HG02852 (cell line): ENCODE measurements at regions not wholly inside any gene's neighbourhood (a gene's known extent, or its start where the extent isn't known, plus 50 kb on each side); places are given as distances from the start of the nearest gene placed in this dataset.
"Not testable (repeated sequence)": the region's sequence is repeated elsewhere in the genome, so short reads cannot be mapped to it uniquely, and the experiment has no call there.

Experiments used
- ATAC-seq: cut with Tn5 transposase; IDR thresholded peaks from one replicate; pipeline ENCODE4 v1.9.1; 2021; ENCODE audit warnings: mild to moderate bottlenecking, moderate library complexity; ENCODE audit not compliant: unreplicated experiment

- no peak for ATAC-seq
Measured at GRCh38 chr6:834190-834589, 141.3 kb upstream of the EXOC2 start.

- not testable (repeated sequence) for ATAC-seq
Measured at GRCh38 chr6:832804-833203, 139.9 kb upstream of the EXOC2 start.

GRCh38 chr6:830667-831327 is 137.9 kb upstream of the EXOC2 start:
- no peak for ATAC-seq

- no peak for ATAC-seq
Measured at GRCh38 chr6:829656-830055, 136.7 kb upstream of the EXOC2 start.

GRCh38 chr6:827431-827830 is 134.5 kb upstream of the EXOC2 start:
- ATAC-seq: no peak

DNA sequence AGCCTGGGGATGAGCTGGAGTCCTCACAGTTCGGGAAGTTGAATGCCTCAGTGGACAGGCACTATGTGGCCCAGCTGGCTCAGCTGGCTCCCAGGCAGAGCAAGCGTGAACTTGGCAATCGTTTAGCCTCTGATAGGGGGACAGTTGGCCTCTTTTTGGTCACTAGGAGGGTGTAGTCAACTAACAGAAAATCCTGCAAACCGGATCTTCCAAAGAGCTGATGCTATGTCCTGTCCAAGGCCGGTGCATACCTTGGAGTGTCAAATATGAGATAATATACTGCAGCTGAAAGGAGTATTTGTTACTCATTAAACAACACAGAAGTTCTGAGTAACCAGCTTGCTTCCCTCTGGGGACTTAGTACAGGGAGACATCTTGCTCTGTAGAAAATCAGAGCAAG is 126.2 kb upstream of the EXOC2 start:
- no peak for ATAC-seq

GRCh38 chr6:818196-818595 is 125.3 kb upstream of the EXOC2 start:
- no peak for ATAC-seq

- ATAC-seq: no peak
Measured at GRCh38 chr6:816510-817084, 123.7 kb upstream of the EXOC2 start.

DNA sequence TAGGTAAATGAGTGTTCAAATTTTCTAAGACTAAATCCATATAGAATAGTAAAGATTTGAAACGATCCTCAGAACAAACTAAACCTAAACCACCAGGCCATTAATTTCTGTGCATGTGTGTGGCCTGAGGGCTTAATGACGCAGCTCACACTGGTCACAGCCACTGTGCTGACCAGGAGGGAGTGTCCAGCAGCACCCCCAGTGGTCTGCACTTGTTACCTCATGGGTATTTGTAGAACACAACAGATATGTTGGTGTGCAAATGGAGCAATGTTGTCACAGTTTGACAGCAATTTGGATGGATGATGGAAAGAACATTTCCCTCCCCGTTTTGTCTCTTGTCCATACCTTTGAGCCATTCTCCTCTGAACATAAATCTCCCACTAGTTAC is 122.4 kb upstream of the EXOC2 start:
- ATAC-seq: no peak

DNA sequence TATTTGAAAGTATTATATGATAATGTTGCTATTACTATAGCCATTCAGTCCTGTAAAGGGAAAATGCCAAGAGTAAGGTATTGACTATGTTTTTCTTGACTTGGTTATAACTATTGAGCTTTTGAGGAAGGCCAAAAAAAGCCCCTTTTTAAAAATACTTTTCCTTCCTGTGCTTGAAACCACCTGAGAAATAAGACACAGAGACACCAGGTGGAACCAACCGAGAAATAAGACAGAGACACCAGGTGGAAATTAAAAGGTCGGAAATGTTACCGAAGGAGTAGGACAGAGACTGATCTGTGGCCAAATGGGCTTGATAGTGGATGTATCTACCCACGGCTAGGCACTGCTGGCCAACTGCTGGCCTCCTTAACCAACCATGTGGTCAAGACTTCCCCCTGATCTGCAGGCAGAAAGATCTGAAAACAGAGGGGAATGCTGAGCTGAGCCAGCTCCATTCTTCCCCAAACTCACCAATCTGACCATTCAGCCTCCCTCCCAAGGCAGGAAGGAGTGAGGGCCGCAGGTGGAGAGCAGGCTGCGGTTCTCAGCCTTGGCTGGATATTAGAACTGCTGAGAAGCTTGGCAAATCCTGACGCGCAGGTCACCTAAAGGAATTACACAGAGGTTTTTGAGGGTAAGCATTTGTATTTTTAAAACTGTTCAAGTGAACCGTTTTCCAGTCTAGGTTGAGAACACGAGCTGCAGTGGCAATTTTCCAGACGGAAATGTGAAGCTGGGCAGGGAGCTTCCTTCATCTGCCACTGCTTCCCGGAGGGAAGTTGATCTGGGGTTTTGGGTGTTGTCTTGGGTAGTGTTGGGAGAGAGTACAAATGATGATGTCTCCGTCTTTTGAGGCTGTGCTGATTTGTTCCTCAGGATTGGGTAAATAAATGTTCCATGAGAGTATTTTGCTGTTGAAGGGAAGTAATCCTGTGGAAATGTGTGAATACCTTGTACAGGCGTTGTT is 121.7 kb upstream of the EXOC2 start:
- no peak for ATAC-seq

GRCh38 chr6:811831-812230 is 118.9 kb upstream of the EXOC2 start:
- no peak for ATAC-seq

DNA sequence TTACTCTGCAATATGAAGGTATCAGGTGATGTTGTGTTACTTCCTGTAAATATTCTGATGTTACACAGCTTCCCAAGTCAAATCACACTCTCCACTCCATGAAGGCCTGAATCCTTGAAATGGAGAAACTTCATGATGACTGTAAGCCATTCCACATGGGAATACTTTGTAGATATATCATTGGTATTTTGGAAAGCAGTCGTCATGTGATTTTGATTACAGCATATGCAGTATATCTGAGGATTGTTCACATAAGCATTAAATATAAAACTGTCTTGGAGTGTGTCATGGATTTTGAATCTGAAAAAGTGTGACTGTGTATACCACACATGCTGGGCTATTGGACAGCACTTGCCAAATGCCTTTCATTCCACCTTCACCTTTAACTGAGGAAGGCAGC is 118.3 kb upstream of the EXOC2 start:
- ATAC-seq: no peak

DNA sequence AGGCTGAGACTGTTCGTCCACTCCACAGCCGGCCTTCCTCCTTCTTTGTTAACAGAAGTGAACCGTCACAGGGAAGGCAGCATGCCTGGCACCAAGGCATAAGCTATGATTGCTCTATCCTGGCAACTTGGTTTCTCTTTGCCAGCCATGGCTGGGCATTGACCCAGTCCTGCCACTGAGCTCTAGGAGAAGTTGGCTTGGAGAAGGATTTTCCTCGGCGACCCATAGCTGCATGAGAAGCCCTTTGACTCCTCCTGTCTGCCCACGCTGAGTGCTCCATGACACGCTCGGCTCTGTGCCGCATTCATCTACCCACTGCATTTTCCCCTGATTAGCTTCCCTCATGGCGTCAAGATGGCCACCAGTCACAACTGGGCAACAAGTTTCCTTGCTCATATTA is 111.8 kb upstream of the EXOC2 start:
- ATAC-seq: no peak

DNA sequence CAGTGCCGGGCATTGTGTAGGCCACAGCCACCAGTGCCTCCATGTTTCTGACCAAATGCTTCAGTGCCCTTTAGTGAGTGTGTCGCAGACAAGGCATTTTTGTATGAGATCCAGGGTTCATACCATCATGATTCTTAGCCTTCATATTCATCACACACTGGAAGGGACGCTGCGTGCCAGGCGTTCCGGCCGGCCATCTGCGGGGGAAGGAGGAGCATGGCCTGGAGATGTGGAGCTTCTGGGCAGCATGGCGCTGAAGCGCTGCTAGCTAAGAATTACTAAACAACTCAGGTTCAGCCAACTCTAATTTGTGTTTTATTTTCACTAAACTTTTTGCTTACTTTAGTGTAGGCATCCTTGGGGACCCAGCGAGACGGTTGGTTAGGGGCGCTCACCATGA is 111.4 kb upstream of the EXOC2 start:
- ATAC-seq: no peak

DNA sequence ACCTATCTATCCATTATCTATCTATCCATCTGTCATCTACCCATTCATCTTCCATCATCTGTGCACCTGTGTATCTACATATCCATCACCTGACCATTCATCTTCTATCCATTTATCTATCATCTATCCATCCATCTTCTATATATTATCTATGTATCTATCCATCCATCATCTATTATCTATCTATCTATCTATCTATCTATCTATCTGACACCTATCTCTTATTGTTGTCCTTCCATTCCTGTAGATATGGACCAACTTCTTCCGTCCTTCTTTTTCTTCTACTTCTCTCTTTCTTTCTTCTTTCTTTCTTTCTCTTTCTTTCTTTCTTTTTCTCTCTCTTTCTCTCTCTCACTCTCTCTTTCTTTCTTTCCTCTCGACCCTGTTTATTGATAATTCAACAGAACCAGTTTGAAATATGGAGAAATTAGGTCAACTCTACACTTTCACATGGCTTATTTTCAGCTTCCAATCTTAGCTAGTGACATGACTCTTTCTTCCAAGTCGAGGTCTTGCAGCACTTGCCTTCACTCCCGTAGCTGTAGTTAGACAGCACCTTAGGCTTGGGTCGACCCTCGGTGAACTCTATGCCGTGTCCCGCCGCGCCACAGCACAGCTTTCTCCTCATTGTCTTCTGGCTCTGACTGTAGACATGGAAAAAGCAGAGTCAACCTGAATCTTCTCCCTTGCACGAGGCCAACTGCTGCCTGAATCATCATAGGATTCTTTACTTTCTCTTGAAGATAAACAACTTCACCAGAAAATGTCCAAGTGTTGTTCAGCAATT is 110.4 kb upstream of the EXOC2 start:
- no peak for ATAC-seq

- no peak for ATAC-seq
Measured at GRCh38 chr6:802701-803100, 109.8 kb upstream of the EXOC2 start.

DNA sequence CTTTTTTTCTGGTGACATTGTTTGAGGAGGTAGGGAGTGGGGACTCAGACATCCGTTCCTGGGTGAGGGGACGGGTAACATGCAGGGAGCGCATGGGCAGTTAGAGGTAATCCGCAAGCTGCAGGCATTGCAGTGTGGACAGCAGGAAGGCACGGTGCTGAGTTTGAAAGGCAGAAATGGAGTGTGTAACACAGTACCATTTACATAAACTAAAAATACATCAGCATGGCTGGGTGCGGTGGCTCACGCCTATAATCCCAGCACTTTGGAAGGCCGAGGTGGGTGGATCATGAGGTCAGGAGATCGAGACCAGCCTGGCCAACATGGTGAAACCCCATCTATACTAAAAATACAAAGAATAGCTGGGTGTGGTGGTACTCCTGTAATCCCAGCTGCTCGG is 109.3 kb upstream of the EXOC2 start:
- ATAC-seq: not testable (repeated sequence)

- ATAC-seq: no peak
Measured at GRCh38 chr6:799769-800168, 106.8 kb upstream of the EXOC2 start.

GRCh38 chr6:797479-798077 is 104.6 kb upstream of the EXOC2 start:
- ATAC-seq: no peak

DNA sequence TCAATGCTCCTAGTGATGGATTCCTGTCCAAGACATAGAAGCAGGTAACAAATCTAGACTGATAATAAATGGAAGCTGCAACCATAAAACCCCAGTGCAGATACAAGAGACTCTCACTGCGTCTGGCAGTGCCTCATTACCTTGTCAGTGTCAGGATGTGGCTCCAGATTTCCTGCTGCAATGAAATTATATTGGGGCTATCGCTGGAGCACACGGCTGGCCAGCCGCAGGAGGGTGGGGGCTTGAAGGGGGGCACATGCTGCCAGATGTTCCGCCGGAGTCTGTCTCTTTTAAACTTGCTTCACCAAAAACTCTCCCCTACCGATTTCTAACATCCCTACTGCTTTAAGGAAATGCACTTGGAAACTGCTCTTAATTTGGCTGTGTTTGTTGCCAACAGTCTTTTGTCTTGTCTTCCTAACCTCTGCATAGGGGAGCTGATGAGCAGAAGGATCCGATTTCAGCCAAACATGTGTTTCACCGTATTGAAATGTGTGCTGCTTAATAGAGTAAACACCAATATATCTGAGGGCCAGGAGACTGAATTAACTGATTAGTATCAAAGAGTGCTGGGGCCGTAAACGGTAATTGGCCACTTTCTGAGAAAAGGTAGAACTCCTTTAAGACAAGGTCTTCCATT is 102.2 kb upstream of the EXOC2 start:
- ATAC-seq: no peak
